ENCODE measurements at regions not wholly inside any gene's neighbourhood (a gene's known extent, or its start where the extent isn't known, plus 50 kb on each side); places are given as distances from the start of the nearest gene placed in this dataset.

DNA sequence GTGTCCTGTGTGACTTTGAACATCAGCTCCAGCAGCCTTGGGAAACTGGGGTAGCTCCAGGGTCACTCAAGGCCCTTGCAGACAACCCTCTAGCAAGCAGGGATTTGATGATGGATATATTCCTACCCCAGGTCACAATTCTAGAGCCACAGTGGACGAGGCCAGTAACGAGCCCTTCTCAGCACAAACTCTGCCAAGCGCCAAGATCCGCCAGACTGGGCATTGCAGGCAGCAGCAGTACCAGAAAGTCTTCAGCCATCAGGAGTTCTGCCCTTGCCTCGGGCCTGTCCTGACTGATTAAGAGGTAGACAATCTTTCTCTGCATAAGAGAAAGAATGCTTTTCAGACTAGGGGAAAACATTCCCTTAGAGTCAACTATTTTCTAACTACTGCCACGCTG, 259.1 kb downstream of the FBXO15 start:
- TF ChIP-seq CTCF (conservative IDR thresholded peaks at IDR 0.05) = no peak
- no peak for TF ChIP-seq ZFX (IDR thresholded peaks at IDR 0.05)

Data from C4-2B (cell line).